LNCAP (cell line): ENCODE measurements at regions not wholly inside any gene's neighbourhood (a gene's known extent, or its start where the extent isn't known, plus 50 kb on each side); places are given as distances from the start of the nearest gene placed in this dataset.
A peak's percentile ranks its signal among the peaks of the same experiment; 100 is the strongest.

ENCODE experiments used
- CTCF ChIP-seq: fragments of 450-650 bp; IDR thresholded peaks from 2 replicates; pipeline ENCODE4 v1.5.1; 2017; ENCODE audit warnings: mild to moderate bottlenecking

DNA sequence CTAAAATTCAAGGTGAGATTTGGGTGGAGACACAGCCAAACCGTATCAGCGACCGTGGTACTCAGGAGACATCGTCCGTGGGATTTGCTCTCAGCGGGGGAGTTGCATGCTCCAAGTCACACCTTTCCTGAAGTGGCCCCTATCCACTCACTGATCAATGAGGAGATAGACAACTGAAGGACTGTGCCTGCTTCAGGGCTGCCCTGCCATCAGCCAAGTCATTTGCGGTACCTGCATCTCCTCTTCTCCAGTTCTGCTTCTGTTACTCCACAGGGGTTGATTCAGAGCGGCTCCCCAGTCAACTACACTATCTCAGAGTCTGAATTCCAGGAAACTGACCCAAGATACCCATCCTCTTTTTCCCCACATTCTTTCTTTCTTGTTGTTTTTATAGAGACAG, 184.1 kb downstream of the MREG start:
- TF ChIP-seq CTCF, result no peak

- TF ChIP-seq CTCF, result peak; percentile 64
These were observed 184.7 kb downstream of the MREG start for GRCh38 chr2:215828528-215829184.

- TF ChIP-seq CTCF, result no peak
These were observed 186.4 kb downstream of the MREG start for GRCh38 chr2:215826838-215827441.

DNA sequence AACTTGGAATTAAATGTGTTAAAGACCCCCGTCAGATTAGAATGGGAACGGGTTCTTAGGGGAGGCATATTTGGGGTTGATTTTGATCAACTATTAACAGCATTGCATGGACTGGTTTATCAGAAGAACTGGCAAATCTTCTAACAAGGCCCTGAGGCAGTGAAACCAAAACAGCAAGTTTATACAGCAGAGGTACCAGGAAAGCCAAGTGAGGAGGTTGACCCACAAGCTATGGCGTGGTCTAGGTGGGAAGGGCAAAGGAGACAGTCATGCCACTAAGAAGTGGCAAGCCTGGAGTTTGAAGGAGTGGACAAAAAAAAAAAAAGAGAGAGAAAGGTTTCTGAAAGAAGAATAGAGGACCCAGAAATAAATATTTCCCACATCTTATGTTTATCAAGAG, 187.0 kb downstream of the MREG start:
- TF ChIP-seq CTCF, result no peak

DNA sequence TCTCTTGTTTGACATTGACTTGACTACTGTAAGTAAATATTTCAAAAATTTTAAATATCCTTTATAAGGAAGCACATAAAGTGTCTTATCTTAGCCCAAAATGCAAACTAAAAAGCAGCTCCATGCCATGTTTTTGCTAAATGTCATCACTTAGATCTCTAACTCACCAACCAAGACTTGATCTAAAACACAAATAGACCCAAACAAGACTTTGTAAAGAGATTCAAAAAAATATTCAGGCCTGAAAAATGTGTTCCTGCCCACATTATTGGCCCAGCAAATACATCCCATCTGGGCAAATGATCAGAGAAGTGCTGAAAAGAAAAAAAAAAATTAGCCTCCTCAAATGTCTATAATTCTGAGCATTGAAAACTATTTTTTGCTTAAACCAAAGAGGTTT, 187.6 kb downstream of the MREG start:
- no peak for TF ChIP-seq CTCF

DNA sequence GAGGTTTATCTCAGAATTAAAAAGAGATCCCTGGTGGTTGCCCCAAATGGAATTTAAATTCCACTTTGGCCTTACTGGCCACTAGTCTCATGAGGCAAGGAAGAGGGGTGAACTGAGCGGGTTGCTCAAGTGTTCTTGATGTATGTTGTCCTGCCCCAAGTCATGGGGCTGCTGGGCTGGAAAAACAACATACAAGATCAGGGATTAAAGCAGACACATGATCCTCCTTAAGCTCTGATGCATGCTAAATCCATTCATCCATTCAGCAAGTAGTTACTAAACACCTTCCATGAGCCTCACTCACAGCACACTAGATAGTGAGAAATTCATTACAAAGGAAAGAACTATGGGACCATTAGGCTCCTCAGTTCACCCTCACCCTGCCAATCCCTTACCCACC, 196.3 kb downstream of the MREG start:
- TF ChIP-seq CTCF, result no peak

- TF ChIP-seq CTCF, result no peak
These were observed 196.9 kb downstream of the MREG start for GRCh38 chr2:215816424-215816823.
